GM12873 (cell line): ENCODE measurements at regions not wholly inside any gene's neighbourhood (a gene's known extent, or its start where the extent isn't known, plus 50 kb on each side); places are given as distances from the start of the nearest gene placed in this dataset.

Source experiments
- TF ChIP-seq, protein P1 (sequence below): IDR thresholded peaks from 2 replicates; pipeline ENCODE4 v1.5.1; 2012; ENCODE audit warnings: low read depth, mild to moderate bottlenecking, moderate library complexity, low read length, control low read depth; ENCODE audit not compliant: insufficient read depth; ENCODE audit errors: missing control alignments

- TF ChIP-seq, protein P1, sequence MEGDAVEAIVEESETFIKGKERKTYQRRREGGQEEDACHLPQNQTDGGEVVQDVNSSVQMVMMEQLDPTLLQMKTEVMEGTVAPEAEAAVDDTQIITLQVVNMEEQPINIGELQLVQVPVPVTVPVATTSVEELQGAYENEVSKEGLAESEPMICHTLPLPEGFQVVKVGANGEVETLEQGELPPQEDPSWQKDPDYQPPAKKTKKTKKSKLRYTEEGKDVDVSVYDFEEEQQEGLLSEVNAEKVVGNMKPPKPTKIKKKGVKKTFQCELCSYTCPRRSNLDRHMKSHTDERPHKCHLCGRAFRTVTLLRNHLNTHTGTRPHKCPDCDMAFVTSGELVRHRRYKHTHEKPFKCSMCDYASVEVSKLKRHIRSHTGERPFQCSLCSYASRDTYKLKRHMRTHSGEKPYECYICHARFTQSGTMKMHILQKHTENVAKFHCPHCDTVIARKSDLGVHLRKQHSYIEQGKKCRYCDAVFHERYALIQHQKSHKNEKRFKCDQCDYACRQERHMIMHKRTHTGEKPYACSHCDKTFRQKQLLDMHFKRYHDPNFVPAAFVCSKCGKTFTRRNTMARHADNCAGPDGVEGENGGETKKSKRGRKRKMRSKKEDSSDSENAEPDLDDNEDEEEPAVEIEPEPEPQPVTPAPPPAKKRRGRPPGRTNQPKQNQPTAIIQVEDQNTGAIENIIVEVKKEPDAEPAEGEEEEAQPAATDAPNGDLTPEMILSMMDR, result no peak
These were observed 417.3 kb downstream of the GABRB3 start for GRCh38 chr15:26355472-26356074.

DNA sequence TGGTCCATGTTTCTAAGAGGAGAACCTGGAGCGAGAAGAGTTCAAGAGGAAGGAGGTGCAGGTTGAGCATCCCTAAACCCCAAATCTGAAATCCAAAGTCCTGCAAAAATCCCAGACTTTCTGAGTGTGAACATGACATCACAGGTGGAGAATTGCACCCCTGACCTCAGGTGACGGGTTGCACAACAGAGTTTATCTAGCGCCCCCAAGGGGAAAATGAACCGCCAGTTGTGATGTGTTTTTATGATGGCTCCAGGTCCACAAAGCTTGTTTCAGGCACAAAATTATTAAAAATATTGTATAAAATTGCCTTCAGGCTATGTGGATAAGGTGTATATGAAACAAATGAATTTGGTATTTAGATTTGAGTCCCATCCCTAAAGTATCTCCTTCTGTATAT is 420.0 kb downstream of the GABRB3 start:
- TF ChIP-seq, protein P1, result no peak

- TF ChIP-seq, protein P1, result no peak
These were observed 420.5 kb downstream of the GABRB3 start for GRCh38 chr15:26352406-26352805.

DNA sequence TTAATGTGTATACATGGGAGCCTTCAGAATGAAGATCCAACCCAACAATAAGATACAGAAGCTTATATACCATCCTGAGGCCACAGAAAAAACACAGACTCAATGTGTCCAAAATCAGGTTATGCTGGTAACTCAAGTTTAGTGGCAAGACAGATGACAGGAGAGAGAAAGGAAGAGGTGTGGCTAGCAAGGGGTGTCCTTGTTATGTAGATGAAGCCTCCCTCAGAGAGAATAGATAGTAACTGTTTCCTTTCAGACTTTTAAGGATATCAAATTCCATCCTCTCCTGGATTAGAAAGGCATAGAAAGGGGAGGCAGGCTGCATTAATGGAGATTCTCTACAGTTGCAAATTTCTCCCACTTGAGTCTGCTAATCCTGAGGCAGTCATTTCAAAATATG is 447.4 kb downstream of the GABRB3 start:
- TF ChIP-seq, protein P1, result no peak

DNA sequence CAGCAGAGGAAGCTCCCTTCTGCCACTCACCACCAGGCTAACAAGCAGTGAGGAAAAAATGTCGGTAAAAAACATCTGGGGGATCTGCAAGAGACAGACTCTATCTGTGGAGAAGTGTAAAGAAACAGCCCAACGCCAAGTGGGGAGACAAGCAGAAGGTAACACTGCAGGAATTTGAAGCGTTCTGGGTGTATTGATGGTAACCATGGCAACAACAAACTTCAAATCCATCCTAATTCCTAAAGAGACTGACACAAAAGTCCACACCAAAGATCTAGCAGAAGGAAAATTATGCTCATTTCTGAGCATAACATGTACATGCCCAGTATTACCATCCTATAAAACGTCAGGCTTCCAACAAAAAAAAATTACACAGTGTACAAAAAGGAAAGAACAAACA is 449.3 kb downstream of the GABRB3 start:
- TF ChIP-seq, protein P1, result no peak

- TF ChIP-seq, protein P1, result no peak
These were observed 454.2 kb downstream of the GABRB3 start for GRCh38 chr15:26318689-26319088.

GRCh38 chr15:26314577-26314976 is 451.4 kb upstream of the ATP10A start:
- TF ChIP-seq, protein P1, result no peak
